OCI-LY3 (cell line): ENCODE measurements at regions not wholly inside any gene's neighbourhood (a gene's known extent, or its start where the extent isn't known, plus 50 kb on each side); places are given as distances from the start of the nearest gene placed in this dataset.

ENCODE experiments used
- CTCF ChIP-seq: fragments of 200-600, 300-600 bp; sonication (generic); IDR thresholded peaks from 2 replicates; pipeline ENCODE4 v1.5.1; 2014; ENCODE audit warnings: antibody characterized with exemption, low read length, low read depth
- EZH2phosphoT487 ChIP-seq: fragments of 200-600 bp; shearing (Covaris generic); IDR thresholded peaks from 2 replicates; pipeline ENCODE4 v1.6.1; 2018; ENCODE audit warnings: antibody characterized with exemption, mixed run types, low read depth

DNA sequence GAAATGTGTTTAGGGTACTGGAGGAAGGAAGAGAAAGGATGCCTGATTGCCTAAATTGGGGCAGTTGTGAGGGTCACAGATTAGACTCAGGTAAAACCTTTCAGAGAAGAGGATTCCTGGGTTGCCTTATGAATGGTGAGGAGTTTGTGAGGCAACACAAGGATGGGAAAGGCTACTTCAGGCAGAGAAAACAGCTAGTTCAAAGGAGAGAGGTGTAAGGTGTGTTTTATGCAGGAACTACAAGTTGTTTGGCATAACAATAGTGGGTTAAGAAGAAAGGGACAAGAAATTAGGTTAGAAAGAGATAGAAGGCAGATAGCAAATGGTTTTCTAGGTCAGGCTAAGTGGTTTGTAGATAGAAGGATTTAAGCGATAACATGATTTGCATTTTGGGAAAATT is 75.1 kb upstream of the PGRMC2 start:
- TF ChIP-seq CTCF = no peak
- TF ChIP-seq EZH2phosphoT487 = no peak
